H1 (cell line): ENCODE measurements at regions not wholly inside any gene's neighbourhood (a gene's known extent, or its start where the extent isn't known, plus 50 kb on each side); places are given as distances from the start of the nearest gene placed in this dataset.

Source experiments
- CTCF ChIA-PET: fragments of 300-600 bp; sonication (Branson Sonifier 250); formaldehyde crosslinking; loops from one replicate; lab custom pipeline; 2021; ENCODE audit not compliant: partially characterized antibody; lab: Charles Lee
- POLR2A ChIA-PET: fragments of 300-600 bp; sonication (Branson Sonifier 250); formaldehyde crosslinking; loops from one replicate; lab custom pipeline; 2021; ENCODE audit warnings: inconsistent platforms; ENCODE audit not compliant: partially characterized antibody; lab: Charles Lee
- DNase-seq, 2 experiments: peaks; one replicate each; pipeline versions ENCODE4 v3.0.0 to v3.0.0-alpha.2; 2010 to 2022; ENCODE audit warnings: low spot score in 2 of 2, low read depth in 1 of 2, mixed read lengths in 1 of 2
- FAIRE-seq: peaks from 2 replicates; lab custom pipeline; 2011; peaks lifted over from hg19 to GRCh38; lab: Jason Lieb, UNC
- H2AFZ ChIP-seq: 2 replicates; pipeline ENCODE4 v1.8.1; 2012; ENCODE audit warnings: low read length, inconsistent platforms
- H2AK5ac ChIP-seq: 2 replicates; pipeline ENCODE4 v1.6.1; 2013; ENCODE audit warnings: low read depth, low read length
- H2BK120ac ChIP-seq: replicated peaks from 2 replicates; pipeline ENCODE3; 2013; ENCODE audit warnings: low read depth, low read length, inconsistent platforms
- H2BK12ac ChIP-seq: 2 replicates; pipeline ENCODE4 v1.6.1; 2013; ENCODE audit warnings: low read depth, low read length
- H2BK15ac ChIP-seq: 2 replicates; pipeline ENCODE4 v1.6.1; 2013; ENCODE audit warnings: low read length
- H2BK20ac ChIP-seq: 2 replicates; pipeline ENCODE4 v1.6.1; 2013; ENCODE audit warnings: low read length
- H2BK5ac ChIP-seq: 2 replicates; pipeline ENCODE4 v1.6.1; 2013; ENCODE audit warnings: low read depth, low read length
- H3K14ac ChIP-seq: 2 replicates; pipeline ENCODE4 v1.6.1; 2013; ENCODE audit warnings: inconsistent platforms; ENCODE audit not compliant: insufficient read length
- H3K18ac ChIP-seq: 2 replicates; pipeline ENCODE4 v1.6.1; 2013; ENCODE audit warnings: low read length; ENCODE audit errors: extremely low read depth
- H3K23ac ChIP-seq: 2 replicates; pipeline ENCODE4 v1.6.1; 2013; ENCODE audit warnings: inconsistent platforms; ENCODE audit not compliant: insufficient read length
- H3K23me2 ChIP-seq: 2 replicates; pipeline ENCODE4 v1.6.1; 2013; ENCODE audit warnings: low read depth, low read length
- H3K27ac ChIP-seq: 2 replicates; pipeline ENCODE4 v1.6.1; 2011; ENCODE audit warnings: low read depth, low read length, inconsistent platforms
- H3K27me3 ChIP-seq, 4 experiments: replicated peaks in 1 of 4; 1 replicate in 1 of 4; 2 replicates in 3 of 4; pipeline versions ENCODE4 v1.6.1 to v1.8.1; 2011 to 2013; ENCODE audit warnings: low read length in 3 of 4, mild to moderate bottlenecking in 3 of 4, inconsistent platforms in 2 of 4, mixed read lengths in 2 of 4, moderate library complexity in 1 of 4; ENCODE audit not compliant: control insufficient read depth in 3 of 4, insufficient read depth in 3 of 4; ENCODE audit errors: extremely low read depth in 1 of 4
- H3K36me3 ChIP-seq, 4 experiments: 2 replicates each; pipeline versions ENCODE4 v1.6.1 to v1.8.1; 2011 to 2013; ENCODE audit warnings: mild to moderate bottlenecking in 4 of 4, low read length in 3 of 4, moderate library complexity in 2 of 4, control low read depth in 1 of 4, inconsistent platforms in 1 of 4; ENCODE audit not compliant: insufficient read depth in 4 of 4, control insufficient read depth in 2 of 4
- H3K4ac ChIP-seq: replicated peaks from 2 replicates; pipeline ENCODE3; 2013; ENCODE audit warnings: low read length, low read depth, mixed read lengths, inconsistent platforms; ENCODE audit not compliant: insufficient read length
- H3K4me1 ChIP-seq, 4 experiments: replicated peaks in 1 of 4; 1 replicate in 1 of 4; 2 replicates in 3 of 4; pipeline versions ENCODE4 v1.6.1 to v1.8.1; 2011 to 2013; ENCODE audit warnings: low read length in 3 of 4, inconsistent platforms in 2 of 4, mixed read lengths in 1 of 4; ENCODE audit not compliant: insufficient read depth in 4 of 4, control insufficient read depth in 3 of 4
- H3K4me2 ChIP-seq, 2 experiments: 2 replicates each; pipeline versions ENCODE4 v1.6.1 to v1.8.1; 2011 to 2013; ENCODE audit warnings: low read depth in 2 of 2, low read length in 2 of 2, control low read depth in 1 of 2, inconsistent platforms in 1 of 2, mild to moderate bottlenecking in 1 of 2; ENCODE audit not compliant: insufficient read depth in 1 of 2
- H3K4me3 ChIP-seq, 4 experiments: fragments of 200-600, 300-600 bp in 1 of 4; sonication (generic), shearing (Covaris generic), sonication (Bioruptor Twin) in 1 of 4; 2 replicates each; pipeline versions ENCODE4 v1.5.1 to v1.8.1; 2011 to 2016; ENCODE audit warnings: low read length in 4 of 4, low read depth in 3 of 4, control low read depth in 2 of 4, inconsistent platforms in 2 of 4, mild to moderate bottlenecking in 2 of 4, mixed read lengths in 1 of 4, moderate library complexity in 1 of 4; ENCODE audit not compliant: insufficient read depth in 2 of 4; ENCODE audit errors: extremely low read depth in 1 of 4
- H3K56ac ChIP-seq: replicated peaks from 2 replicates; pipeline ENCODE3; 2013; ENCODE audit warnings: low read depth, mild to moderate bottlenecking, mixed read lengths, low read length, inconsistent platforms; ENCODE audit not compliant: insufficient read length
- H3K79me1 ChIP-seq: 2 replicates; pipeline ENCODE4 v1.6.1; 2013; ENCODE audit warnings: low read depth, low read length, control low read depth
- H3K79me2 ChIP-seq, 2 experiments: 2 replicates each; pipeline versions ENCODE4 v1.6.1 to v1.8.1; 2012 to 2013; ENCODE audit warnings: low read length in 2 of 2, mild to moderate bottlenecking in 2 of 2, inconsistent platforms in 1 of 2; ENCODE audit not compliant: insufficient read depth in 2 of 2, control insufficient read depth in 1 of 2
- H3K9ac ChIP-seq, 4 experiments: replicated peaks in 1 of 4; 1 replicate in 1 of 4; 2 replicates in 3 of 4; pipeline versions ENCODE4 v1.6.1 to v1.8.1; 2011 to 2013; ENCODE audit warnings: low read depth in 3 of 4, low read length in 3 of 4, control low read depth in 2 of 4, mild to moderate bottlenecking in 2 of 4, moderate library complexity in 2 of 4, inconsistent platforms in 1 of 4; ENCODE audit errors: extremely low read depth in 1 of 4
- H3K9me3 ChIP-seq, 2 experiments: 2 replicates each; pipeline versions ENCODE4 v1.6.1 to v1.8.1; 2012 to 2013; ENCODE audit warnings: mild to moderate bottlenecking in 2 of 2, moderate library complexity in 2 of 2, control low read depth in 1 of 2, inconsistent platforms in 1 of 2, low read depth in 1 of 2, low read length in 1 of 2, mixed read lengths in 1 of 2; ENCODE audit not compliant: insufficient read depth in 2 of 2
- H4K20me1 ChIP-seq, 2 experiments: replicated peaks in 1 of 2; 2 replicates each; pipeline versions ENCODE3 to v1.8.1; 2011 to 2013; ENCODE audit warnings: inconsistent platforms in 2 of 2, low read length in 2 of 2, mild to moderate bottlenecking in 1 of 2; ENCODE audit not compliant: insufficient read depth in 2 of 2, control insufficient read depth in 1 of 2
- H4K5ac ChIP-seq: 2 replicates; pipeline ENCODE4 v1.6.1; 2013; ENCODE audit warnings: low read length, low read depth, mixed read lengths, inconsistent platforms; ENCODE audit not compliant: insufficient read length
- H4K8ac ChIP-seq: 2 replicates; pipeline ENCODE4 v1.8.0; 2013; ENCODE audit warnings: mild to moderate bottlenecking, moderate library complexity, low read length, inconsistent platforms; ENCODE audit not compliant: insufficient read depth; ENCODE audit errors: extremely low read depth
- H4K91ac ChIP-seq: replicated peaks from 2 replicates; pipeline ENCODE3; 2013; ENCODE audit warnings: low read length, mixed read lengths, inconsistent platforms; ENCODE audit not compliant: insufficient read length
- POLR2A ChIP-seq, 2 experiments: IDR thresholded peaks; 1 replicate in 1 of 2; 2 replicates in 1 of 2; pipeline ENCODE4 v1.6.1; 2011; ENCODE audit warnings: low read depth in 2 of 2, low read length in 2 of 2, mild to moderate bottlenecking in 2 of 2; ENCODE audit errors: control extremely low read depth in 1 of 2
- POU5F1 ChIP-seq: IDR thresholded peaks from 2 replicates; pipeline ENCODE4 v1.6.1; 2011; ENCODE audit warnings: low read depth, mild to moderate bottlenecking, low read length, moderate library complexity
- TF ChIP-seq, protein P1 (sequence below): IDR thresholded peaks from 2 replicates; pipeline ENCODE4 v1.6.1; 2012; ENCODE audit warnings: inconsistent platforms

GRCh38 chrX:106323357-106323756, 155.3 kb downstream of the PWWP3B start:
- Histone ChIP-seq H3K27ac (no peak overlapping the region), H3K9me3 (peaks cover 0 to 25% of the 10 kb centered on the region in 2 experiments; a peak in 2 of 4 replicates), H3K56ac (no peak overlapping the region), H2BK20ac (no peak overlapping the region), H3K79me1 (no peaks in the 10 kb centered on the region), H4K8ac (no peak overlapping the region), H4K91ac (no peak overlapping the region), H3K23ac (no peak overlapping the region), H3K4me3 (no peak overlapping the region), H2AK5ac (no peak overlapping the region), H3K36me3 (no peaks in the 10 kb centered on the region), H3K14ac (no peak overlapping the region), H3K18ac (no peak overlapping the region), H3K79me2 (no peaks in the 10 kb centered on the region), H3K23me2 (no peaks in the 10 kb centered on the region), H2BK12ac (no peak overlapping the region), H3K4me2 (no peak overlapping the region), H3K4ac (no peak overlapping the region), H3K27me3 (no peaks in the 10 kb centered on the region), H3K4me1 (no peaks in the 10 kb centered on the region), H2AFZ (no peak overlapping the region), H2BK15ac (no peak overlapping the region), H3K9ac (no peak overlapping the region), H4K20me1 (no peaks in the 10 kb centered on the region), H4K5ac (no peak overlapping the region), H2BK120ac (no peak overlapping the region), H2BK5ac (no peak overlapping the region)
- POLR2A ChIA-PET = no interaction called here
- no peak for DNase-seq
- no peak for FAIRE-seq
- TF ChIP-seq POLR2A (IDR thresholded peaks at IDR 0.05; ENCODE audit: control extremely low read depth in 1 of 2, low read depth in 2 of 2, low read length in 2 of 2) (no peak), POU5F1 (no peak)
- TF ChIP-seq, protein P1, sequence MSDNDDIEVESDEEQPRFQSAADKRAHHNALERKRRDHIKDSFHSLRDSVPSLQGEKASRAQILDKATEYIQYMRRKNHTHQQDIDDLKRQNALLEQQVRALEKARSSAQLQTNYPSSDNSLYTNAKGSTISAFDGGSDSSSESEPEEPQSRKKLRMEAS = no peak
- CTCF ChIA-PET = no interaction called here
